GM21825 (cell line): ENCODE measurements at regions not wholly inside any gene's neighbourhood (a gene's known extent, or its start where the extent isn't known, plus 50 kb on each side); places are given as distances from the start of the nearest gene placed in this dataset.
"Not testable (repeated sequence)": the region's sequence is repeated elsewhere in the genome, so short reads cannot be mapped to it uniquely, and the experiment has no call there.

ENCODE experiments used
- ATAC-seq: cut with Tn5 transposase; IDR thresholded peaks from one replicate; pipeline ENCODE4 v1.9.1; 2021; ENCODE audit warnings: mild to moderate bottlenecking, moderate library complexity; ENCODE audit not compliant: unreplicated experiment

GRCh38 chr7:114802632-114803031, 119.3 kb upstream of the MDFIC start:
- no peak for ATAC-seq

- ATAC-seq, result no peak
Measured at GRCh38 chr7:114806590-114807162, 115.2 kb upstream of the MDFIC start.

GRCh38 chr7:114812570-114812969, 109.3 kb upstream of the MDFIC start:
- ATAC-seq, result no peak

- ATAC-seq, result no peak
Measured at GRCh38 chr7:114813624-114814023, 108.3 kb upstream of the MDFIC start.

- not testable (repeated sequence) for ATAC-seq
Measured at GRCh38 chr7:114817036-114817435, 104.9 kb upstream of the MDFIC start.

GRCh38 chr7:114818501-114818900, 103.4 kb upstream of the MDFIC start:
- ATAC-seq, result no peak

GRCh38 chr7:114819616-114820362, 102.1 kb upstream of the MDFIC start:
- ATAC-seq, result no peak

- no peak for ATAC-seq
Measured at GRCh38 chr7:114821030-114821900, 100.6 kb upstream of the MDFIC start.

- no peak for ATAC-seq
Measured at GRCh38 chr7:114822131-114822530, 99.8 kb upstream of the MDFIC start.

- no peak for ATAC-seq
Measured at GRCh38 chr7:114822844-114823243, 99.0 kb upstream of the MDFIC start.

- ATAC-seq, result no peak
Measured at GRCh38 chr7:114823290-114823689, 98.6 kb upstream of the MDFIC start.

GRCh38 chr7:114825423-114825951, 96.4 kb upstream of the MDFIC start:
- ATAC-seq, result no peak

- no peak for ATAC-seq
Measured at GRCh38 chr7:114830952-114831351, 90.9 kb upstream of the MDFIC start.

GRCh38 chr7:114832906-114833595, 88.8 kb upstream of the MDFIC start:
- ATAC-seq, result peak; percentile 93

- no peak for ATAC-seq
Measured at GRCh38 chr7:114835303-114835702, 86.6 kb upstream of the MDFIC start.

- ATAC-seq, result no peak
Measured at GRCh38 chr7:114835861-114836260, 86.0 kb upstream of the MDFIC start.

- ATAC-seq, result no peak
Measured at GRCh38 chr7:114842551-114843065, 79.3 kb upstream of the MDFIC start.

- ATAC-seq, result no peak
Measured at GRCh38 chr7:114843102-114843501, 78.8 kb upstream of the MDFIC start.

- no peak for ATAC-seq
Measured at GRCh38 chr7:114851406-114852061, 70.4 kb upstream of the MDFIC start.

- no peak for ATAC-seq
Measured at GRCh38 chr7:114852293-114852692, 69.6 kb upstream of the MDFIC start.
